ENCODE measurements at regions not wholly inside any gene's neighbourhood (a gene's known extent, or its start where the extent isn't known, plus 50 kb on each side); places are given as distances from the start of the nearest gene placed in this dataset.

GRCh38 chr12:3991798-3992580 is 118.8 kb upstream of the PARP11 start:
- no peaks in the 10 kb centered on the region for H3K36me3 ChIP-seq
- DNase-seq: no peak
- no peaks in the 10 kb centered on the region for H3K9me3 ChIP-seq
- TF ChIP-seq CTCF (IDR thresholded peaks at IDR 0.05) (no peak), POLR2A (IDR thresholded peaks at IDR 0.05) (no peak)
- H3K27ac ChIP-seq: no peak overlapping the region
- no peaks in the 10 kb centered on the region for H3K4me1 ChIP-seq
- H3K4me3 ChIP-seq: no peak overlapping the region
- no peaks in the 10 kb centered on the region for H3K27me3 ChIP-seq
- intact Hi-C loops (cut with DNase I; ENCODE audit: low total_unique reads): loop anchor here (10.0 kb wide), 1 partner anchor 53 kb away; no protein-coding TSS in a partner anchor

GRCh38 chr12:3990501-3991280 is 117.5 kb upstream of the PARP11 start:
- intact Hi-C loops (cut with DNase I; ENCODE audit: low total_unique reads): loop anchor here (10.0 kb wide), 1 partner anchor 54 kb away; no protein-coding TSS in a partner anchor
- no peaks in the 10 kb centered on the region for H3K4me1 ChIP-seq
- H3K4me3 ChIP-seq: no peak overlapping the region
- H3K9me3 ChIP-seq: no peaks in the 10 kb centered on the region
- no peak overlapping the region for H3K27ac ChIP-seq
- no peak for TF ChIP-seq CTCF (IDR thresholded peaks at IDR 0.05)
- TF ChIP-seq POLR2A (IDR thresholded peaks at IDR 0.05): no peak
- no peaks in the 10 kb centered on the region for H3K27me3 ChIP-seq
- DNase-seq: no peak
- H3K36me3 ChIP-seq: no peaks in the 10 kb centered on the region

DNA sequence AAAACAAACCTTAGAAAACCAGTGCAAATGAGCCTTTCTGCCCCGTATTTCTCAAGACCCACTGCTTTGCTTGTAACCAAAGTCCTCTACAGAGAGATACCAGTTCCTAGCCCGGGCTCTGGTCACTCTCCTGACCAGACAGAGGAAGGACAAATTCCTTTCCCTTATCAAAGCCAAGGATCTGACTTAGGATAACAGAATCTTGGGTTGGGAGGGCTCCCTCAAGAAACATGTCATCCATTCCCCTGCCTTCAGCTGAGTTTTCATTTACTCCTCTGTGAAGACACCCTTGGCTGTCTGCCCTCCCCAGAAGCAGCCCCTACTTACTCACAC is 116.0 kb upstream of the PARP11 start:
- H3K36me3 ChIP-seq: no peaks in the 10 kb centered on the region
- H3K27me3 ChIP-seq: no peaks in the 10 kb centered on the region
- no peak overlapping the region for H3K4me3 ChIP-seq
- H3K9me3 ChIP-seq: no peaks in the 10 kb centered on the region
- no peak for DNase-seq
- H3K4me1 ChIP-seq: no peaks in the 10 kb centered on the region
- intact Hi-C loops (cut with DNase I; ENCODE audit: low total_unique reads): no loop called here
- TF ChIP-seq POLR2A (IDR thresholded peaks at IDR 0.05) (no peak), CTCF (IDR thresholded peaks at IDR 0.05) (no peak)
- no peak overlapping the region for H3K27ac ChIP-seq

DNA sequence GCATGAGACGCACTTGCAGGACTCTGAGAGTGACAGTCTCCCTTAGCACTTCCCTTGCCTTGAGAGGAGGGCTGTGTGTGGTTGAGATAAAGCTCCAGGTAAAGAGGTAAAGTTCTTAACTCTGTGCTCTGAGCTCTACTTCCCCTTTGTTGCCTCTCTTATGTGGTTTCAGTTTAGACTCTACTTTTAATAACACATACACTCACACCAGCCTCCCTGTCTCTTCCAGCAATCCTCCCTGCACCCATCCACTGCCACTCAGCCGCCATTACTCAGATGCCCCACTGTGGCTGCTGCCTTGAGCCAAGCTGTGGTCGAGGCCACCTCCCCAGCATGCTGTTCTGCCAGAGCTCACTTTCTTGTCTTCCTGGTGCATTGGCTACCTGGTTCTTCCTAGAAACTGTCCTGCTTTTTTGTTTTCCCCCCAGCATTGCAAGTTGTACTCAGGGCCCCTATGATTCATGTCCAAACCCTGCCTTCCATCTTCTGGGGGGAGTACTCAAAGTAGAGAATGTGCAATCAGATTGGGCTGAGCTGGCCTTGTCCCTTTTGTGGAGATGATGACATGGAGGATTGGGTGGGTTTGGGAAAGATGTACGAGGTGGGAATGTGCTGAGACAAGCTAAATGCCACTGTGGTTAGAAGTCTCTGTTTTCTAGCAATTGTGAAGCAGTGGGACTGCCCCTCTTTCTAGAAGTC is 115.5 kb upstream of the PARP11 start:
- H3K4me3 ChIP-seq: no peak overlapping the region
- H3K27ac ChIP-seq: no peak overlapping the region
- TF ChIP-seq POLR2A (IDR thresholded peaks at IDR 0.05) (no peak), CTCF (IDR thresholded peaks at IDR 0.05) (no peak)
- H3K4me1 ChIP-seq: no peaks in the 10 kb centered on the region
- H3K9me3 ChIP-seq: no peaks in the 10 kb centered on the region
- H3K27me3 ChIP-seq: no peaks in the 10 kb centered on the region
- no peak for DNase-seq
- intact Hi-C loops (cut with DNase I; ENCODE audit: low total_unique reads): no loop called here
- no peaks in the 10 kb centered on the region for H3K36me3 ChIP-seq

DNA sequence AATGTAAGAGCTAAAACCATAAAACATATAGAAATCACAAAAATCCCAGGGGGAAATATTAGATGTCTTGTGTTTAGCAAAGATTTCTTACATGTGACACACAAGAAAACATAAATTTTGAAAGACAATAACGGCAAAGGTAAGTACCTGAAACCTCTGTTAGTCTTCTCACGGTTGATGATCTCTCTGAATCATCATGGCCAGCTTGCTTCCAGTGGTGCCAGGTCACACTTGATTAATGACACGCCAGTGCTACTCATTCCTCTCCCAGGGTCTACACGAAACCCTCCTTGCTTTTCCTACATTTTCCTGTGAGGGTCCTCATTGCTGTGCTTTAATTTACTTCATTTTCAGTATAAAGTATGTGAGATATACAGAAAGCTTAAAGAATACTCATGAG is 114.4 kb upstream of the PARP11 start:
- no peak overlapping the region for H3K27ac ChIP-seq
- H3K36me3 ChIP-seq: no peaks in the 10 kb centered on the region
- intact Hi-C loops (cut with DNase I; ENCODE audit: low total_unique reads): no loop called here
- no peak for DNase-seq
- H3K4me3 ChIP-seq: no peak overlapping the region
- no peaks in the 10 kb centered on the region for H3K9me3 ChIP-seq
- no peaks in the 10 kb centered on the region for H3K4me1 ChIP-seq
- no peaks in the 10 kb centered on the region for H3K27me3 ChIP-seq
- TF ChIP-seq CTCF (IDR thresholded peaks at IDR 0.05) (no peak), POLR2A (IDR thresholded peaks at IDR 0.05) (no peak)

All from uterus (tissue), 3 donors.